HepG2 (cell line): ENCODE measurements at regions not wholly inside any gene's neighbourhood (a gene's known extent, or its start where the extent isn't known, plus 50 kb on each side); places are given as distances from the start of the nearest gene placed in this dataset.
A peak's percentile ranks its signal among the peaks of the same experiment; 100 is the strongest.

ENCODE experiments used
- ATAC-seq: fragments of 200-7000 bp; cut with Tn5 transposase; 3 replicates; pipeline ENCODE4 v1.9.1; 2020; ENCODE audit warnings: mild to moderate bottlenecking, moderate library complexity
- BruUV-seq: library from RNA; stranded (reverse); fragments of 400-500 nt; replicated peaks from 2 replicates; lab custom pipeline; 2021; lab: Mats Ljungman, UMichigan
- CTCF ChIA-PET: fragments of 300-600 bp; formaldehyde crosslinking; extraction: SDS; loops from one replicate; lab custom pipeline; 2021; ENCODE audit warnings: low total read pairs, inconsistent platforms, low intra/inter-chr PET ratio; lab: Yijun Ruan, JAX
- POLR2A ChIA-PET: fragments of 350-600 bp; sonication (Branson Sonifier 250); formaldehyde crosslinking; loops from one replicate; lab custom pipeline; 2020; ENCODE audit warnings: antibody characterized with exemption, inconsistent platforms; lab: Yijun Ruan, JAX
- DNase-seq: peaks from one replicate; pipeline ENCODE4 v3.0.0-alpha.2; 2015; ENCODE audit warnings: low spot score
- FAIRE-seq: peaks from 3 replicates; lab custom pipeline; 2011; peaks lifted over from hg19 to GRCh38; lab: Jason Lieb, UNC
- H2AFZ ChIP-seq: one replicate; pipeline ENCODE4 v1.6.1; 2011; ENCODE audit warnings: low read length, inconsistent platforms
- H3K27ac ChIP-seq: fragments of 300-600 bp; 3 replicates; pipeline ENCODE4 v1.8.0; 2011; ENCODE audit warnings: mixed run types, mild to moderate bottlenecking, mixed read lengths, low read length, inconsistent platforms; ENCODE audit not compliant: insufficient read depth; ENCODE audit errors: extremely low read length
- H3K27me3 ChIP-seq, 2 experiments: fragments of 200-600 bp in 1 of 2; 2 replicates in 1 of 2; 3 replicates in 1 of 2; pipeline versions ENCODE4 v1.6.0 to v1.8.0; 2011; ENCODE audit warnings: low read length in 2 of 2, mild to moderate bottlenecking in 2 of 2, moderate library complexity in 2 of 2, inconsistent platforms in 1 of 2; ENCODE audit not compliant: insufficient read depth in 2 of 2, control insufficient read depth in 1 of 2
- H3K36me3 ChIP-seq, 2 experiments: fragments of 200-600 bp in 1 of 2; replicated peaks in 1 of 2; 2 replicates in 1 of 2; 3 replicates in 1 of 2; pipeline versions ENCODE4 v1.5.1 to v1.8.0; 2011; ENCODE audit warnings: low read length in 2 of 2, inconsistent platforms in 1 of 2; ENCODE audit not compliant: insufficient read depth in 2 of 2, control insufficient read depth in 1 of 2
- H3K4me1 ChIP-seq: 2 replicates; pipeline ENCODE4 v1.5.1; 2012; ENCODE audit warnings: low read length, inconsistent platforms; ENCODE audit not compliant: insufficient read depth
- H3K4me2 ChIP-seq: 2 replicates; pipeline ENCODE4 v1.6.0; 2011; ENCODE audit warnings: low read depth, low read length, inconsistent platforms
- H3K4me3 ChIP-seq, 3 experiments: fragments of 200-600 bp in 1 of 3; sonication (generic), shearing (Covaris generic) in 1 of 3; replicated peaks in 1 of 3; 2 replicates each; pipeline ENCODE4 v1.5.1; 2011 to 2016; ENCODE audit warnings: low read length in 3 of 3, inconsistent platforms in 2 of 3, low read depth in 2 of 3, mild to moderate bottlenecking in 2 of 3, control low read depth in 1 of 3, mixed read lengths in 1 of 3; ENCODE audit not compliant: insufficient read depth in 1 of 3
- H3K79me2 ChIP-seq: one replicate; pipeline ENCODE4 v1.6.1; 2011; ENCODE audit warnings: low read length, inconsistent platforms; ENCODE audit not compliant: insufficient read depth
- H3K9ac ChIP-seq: 2 replicates; pipeline ENCODE4 v1.6.0; 2011; ENCODE audit warnings: mild to moderate bottlenecking, low read depth, low read length, inconsistent platforms; ENCODE audit not compliant: insufficient read depth
- H3K9me3 ChIP-seq: 2 replicates; pipeline ENCODE4 v1.5.1; 2012; ENCODE audit warnings: mild to moderate bottlenecking, low read length
- H4K20me1 ChIP-seq: 2 replicates; pipeline ENCODE4 v1.6.0; 2011; ENCODE audit warnings: inconsistent platforms, mild to moderate bottlenecking, low read length, moderate library complexity; ENCODE audit not compliant: insufficient read depth
- ATF7 ChIP-seq, 2 experiments: fragments of 450-650 bp in 1 of 2; sonication (generic) in 1 of 2; formaldehyde crosslinking in 1 of 2; IDR thresholded peaks; 2 replicates each; pipeline versions ENCODE4 v1.4.0 to v1.6.1; 2016 to 2020; ENCODE audit warnings: antibody characterized with exemption in 1 of 2, mild to moderate bottlenecking in 1 of 2, missing genetic modification reagents in 1 of 2
- CEBPG ChIP-seq: IDR thresholded peaks from 2 replicates; pipeline ENCODE4 v1.6.1; 2016
- FOXA3 ChIP-seq: IDR thresholded peaks from 2 replicates; pipeline ENCODE4 v1.6.1; 2016; ENCODE audit warnings: missing genetic modification reagents, missing compliant biosample characterization
- FOXP1 ChIP-seq, 2 experiments: fragments of 450-650 bp in 1 of 2; IDR thresholded peaks; 2 replicates each; pipeline ENCODE4 v1.6.1; 2017 to 2018; ENCODE audit warnings: antibody characterized with exemption in 1 of 2
- RFXANK ChIP-seq: IDR thresholded peaks from 2 replicates; pipeline ENCODE4 v1.6.1; 2016
- SMYD3 ChIP-seq: sonication (generic); formaldehyde crosslinking; IDR thresholded peaks from 2 replicates; pipeline ENCODE4 v1.8.1; 2023; ENCODE audit warnings: mild to moderate bottlenecking, missing genetic modification reagents
- SP1 ChIP-seq, 2 experiments: fragments of 450-650 bp in 1 of 2; sonication (generic) in 1 of 2; formaldehyde crosslinking in 1 of 2; IDR thresholded peaks; 2 replicates each; pipeline versions ENCODE4 v1.4.0 to v1.6.1; 2016 to 2020; ENCODE audit warnings: missing genetic modification reagents in 1 of 2
- ZNF749 ChIP-seq: sonication (generic); formaldehyde crosslinking; IDR thresholded peaks from 2 replicates; pipeline ENCODE4 v1.8.0; 2022; ENCODE audit warnings: mild to moderate bottlenecking, missing genetic modification reagents, moderate library complexity, borderline replicate concordance
- WGBS: methylation state at CpG from one replicate; pipeline ENCODE4 v1.1.6; 2017; ENCODE audit warnings: low lambda C conversion rate; 5-methylcytosine and 5-hydroxymethylcytosine counted together
- in situ Hi-C: cut with HindIII; loops from 2 replicates; pipeline ENCODE4 v1.10.0; 2017; ENCODE audit warnings: low pct_unique_long_range_greater_than_20kb; ENCODE audit not compliant: extremely low pct_ligation_motif_present
- intact Hi-C: fragments of 100-400 bp; cut with micrococcal nuclease; formaldehyde crosslinking; loops from one replicate; pipeline ENCODE4 v1.10.0; 2022; ENCODE audit not compliant: unreplicated experiment
- TF ChIP-seq, protein P1 (sequence below), 2 experiments: fragments of 450-650 bp in 1 of 2; sonication (generic) in 1 of 2; formaldehyde crosslinking; IDR thresholded peaks; 2 replicates each; pipeline versions ENCODE4 v1.5.0 to v1.8.0; 2020 to 2022; ENCODE audit warnings: mild to moderate bottlenecking in 1 of 2, missing genetic modification reagents in 1 of 2
- TF ChIP-seq, protein P2 (sequence below): sonication (generic); formaldehyde crosslinking; IDR thresholded peaks from 2 replicates; pipeline ENCODE4 v1.4.0; 2020; ENCODE audit warnings: missing genetic modification reagents
- TF ChIP-seq, protein P3 (sequence below): sonication (generic); formaldehyde crosslinking; IDR thresholded peaks from 2 replicates; pipeline ENCODE4 v1.4.0; 2020; ENCODE audit warnings: missing genetic modification reagents

DNA sequence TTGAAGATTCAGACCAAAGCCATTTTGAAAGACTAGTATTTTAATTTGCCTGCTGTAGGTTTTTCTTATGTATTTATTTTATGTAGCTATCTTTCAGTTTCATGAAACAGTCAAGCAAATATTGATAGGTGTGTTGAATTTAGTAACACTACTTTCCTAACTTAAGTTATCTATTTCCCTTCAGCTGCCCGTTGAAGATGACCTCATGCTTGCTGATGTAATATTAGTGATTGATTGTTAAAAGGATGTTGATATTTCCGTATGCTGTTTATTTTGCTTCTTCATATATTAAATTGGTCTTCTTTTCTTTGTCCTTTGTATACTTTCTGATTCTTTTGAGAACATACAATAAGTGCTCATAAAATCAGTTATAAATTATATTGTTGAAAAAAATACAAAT, 86.8 kb upstream of the CHORDC1 start:
- Histone ChIP-seq H3K79me2 (no peaks in the 10 kb centered on the region), H3K27me3 (no peaks in the 10 kb centered on the region), H3K4me3 (no peak overlapping the region), H3K9me3 (no peaks in the 10 kb centered on the region), H3K4me1 (peaks cover 18% of the 10 kb centered on the region), H4K20me1 (no peaks in the 10 kb centered on the region), H3K36me3 (no peaks in the 10 kb centered on the region), H3K9ac (no peak overlapping the region), H3K27ac (peak overlapping the region; percentile 65), H3K4me2 (peak overlapping the region; percentile 25; the same call in 1 of the 2 replicates), H2AFZ (no peak overlapping the region)
- 4% methylated on average over 2 of the region's 2 CpGs for WGBS
- intact Hi-C loops: loop anchor here (1.0 kb wide), 1 partner anchor 150 kb away; no protein-coding TSS in a partner anchor
- DNase-seq (peak; percentile 9), ATAC-seq (no peak), FAIRE-seq (no peak)
- ChIA-PET CTCF (interaction anchor here (0.9 kb wide), 1 partner anchor 150 kb away, joined by 5 read pairs; no protein-coding TSS in a partner anchor), POLR2A (interaction anchor here (1.0 kb wide), 1 partner anchor 87 kb away, joined by 3 read pairs; the partner anchor contains the start of gene CHORDC1)
- in situ Hi-C loops: no loop called here
- BruUV-seq: no TSS peak
- no peak for TF ChIP-seq RFXANK (CRISPR knock-in tag)
- TF ChIP-seq, protein P1, sequence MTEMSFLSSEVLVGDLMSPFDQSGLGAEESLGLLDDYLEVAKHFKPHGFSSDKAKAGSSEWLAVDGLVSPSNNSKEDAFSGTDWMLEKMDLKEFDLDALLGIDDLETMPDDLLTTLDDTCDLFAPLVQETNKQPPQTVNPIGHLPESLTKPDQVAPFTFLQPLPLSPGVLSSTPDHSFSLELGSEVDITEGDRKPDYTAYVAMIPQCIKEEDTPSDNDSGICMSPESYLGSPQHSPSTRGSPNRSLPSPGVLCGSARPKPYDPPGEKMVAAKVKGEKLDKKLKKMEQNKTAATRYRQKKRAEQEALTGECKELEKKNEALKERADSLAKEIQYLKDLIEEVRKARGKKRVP (CRISPR knock-in tag; IDR thresholded peaks at IDR 0.05): peak in 1 of 2 experiments; percentile 86; a peak in 2 of 4 replicates
- no peak for TF ChIP-seq SMYD3 (CRISPR knock-in tag)
- no peak for TF ChIP-seq ZNF749 (CRISPR knock-in tag)
- 0 out of 2 replicates have a peak, but pooled peaks have one; percentile 12 for TF ChIP-seq CEBPG (CRISPR knock-in tag)
- TF ChIP-seq FOXA3 (CRISPR knock-in tag): peak; percentile 16; the same call in 1 of the 2 replicates
- TF ChIP-seq, protein P2, sequence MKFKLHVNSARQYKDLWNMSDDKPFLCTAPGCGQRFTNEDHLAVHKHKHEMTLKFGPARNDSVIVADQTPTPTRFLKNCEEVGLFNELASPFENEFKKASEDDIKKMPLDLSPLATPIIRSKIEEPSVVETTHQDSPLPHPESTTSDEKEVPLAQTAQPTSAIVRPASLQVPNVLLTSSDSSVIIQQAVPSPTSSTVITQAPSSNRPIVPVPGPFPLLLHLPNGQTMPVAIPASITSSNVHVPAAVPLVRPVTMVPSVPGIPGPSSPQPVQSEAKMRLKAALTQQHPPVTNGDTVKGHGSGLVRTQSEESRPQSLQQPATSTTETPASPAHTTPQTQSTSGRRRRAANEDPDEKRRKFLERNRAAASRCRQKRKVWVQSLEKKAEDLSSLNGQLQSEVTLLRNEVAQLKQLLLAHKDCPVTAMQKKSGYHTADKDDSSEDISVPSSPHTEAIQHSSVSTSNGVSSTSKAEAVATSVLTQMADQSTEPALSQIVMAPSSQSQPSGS (CRISPR knock-in tag): 0 out of 2 replicates have a peak, but pooled peaks have one; percentile 30
- TF ChIP-seq FOXP1 (IDR thresholded peaks at IDR 0.05): no peak
- TF ChIP-seq FOXP1 (CRISPR knock-in tag; IDR thresholded peaks at IDR 0.05): 0 out of 2 replicates have a peak, but pooled peaks have one; percentile 21
- peak; percentile 67 for TF ChIP-seq ATF7 (IDR thresholded peaks at IDR 0.05)
- no peak for TF ChIP-seq ATF7 (CRISPR knock-in tag; IDR thresholded peaks at IDR 0.05)
- TF ChIP-seq SP1 (IDR thresholded peaks at IDR 0.05): no peak
- TF ChIP-seq SP1 (CRISPR knock-in tag; IDR thresholded peaks at IDR 0.05): no peak
- TF ChIP-seq, protein P3, sequence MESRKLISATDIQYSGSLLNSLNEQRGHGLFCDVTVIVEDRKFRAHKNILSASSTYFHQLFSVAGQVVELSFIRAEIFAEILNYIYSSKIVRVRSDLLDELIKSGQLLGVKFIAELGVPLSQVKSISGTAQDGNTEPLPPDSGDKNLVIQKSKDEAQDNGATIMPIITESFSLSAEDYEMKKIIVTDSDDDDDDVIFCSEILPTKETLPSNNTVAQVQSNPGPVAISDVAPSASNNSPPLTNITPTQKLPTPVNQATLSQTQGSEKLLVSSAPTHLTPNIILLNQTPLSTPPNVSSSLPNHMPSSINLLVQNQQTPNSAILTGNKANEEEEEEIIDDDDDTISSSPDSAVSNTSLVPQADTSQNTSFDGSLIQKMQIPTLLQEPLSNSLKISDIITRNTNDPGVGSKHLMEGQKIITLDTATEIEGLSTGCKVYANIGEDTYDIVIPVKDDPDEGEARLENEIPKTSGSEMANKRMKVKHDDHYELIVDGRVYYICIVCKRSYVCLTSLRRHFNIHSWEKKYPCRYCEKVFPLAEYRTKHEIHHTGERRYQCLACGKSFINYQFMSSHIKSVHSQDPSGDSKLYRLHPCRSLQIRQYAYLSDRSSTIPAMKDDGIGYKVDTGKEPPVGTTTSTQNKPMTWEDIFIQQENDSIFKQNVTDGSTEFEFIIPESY (CRISPR knock-in tag): no peak
